ENCODE measurements at regions not wholly inside any gene's neighbourhood (a gene's known extent, or its start where the extent isn't known, plus 50 kb on each side); places are given as distances from the start of the nearest gene placed in this dataset.

- TF ChIP-seq CTCF (IDR thresholded peaks at IDR 0.05) (no peak), POLR2A (IDR thresholded peaks at IDR 0.05) (no peak)
Observed at GRCh38 chr14:45709541-45709940, 456.5 kb upstream of the MIS18BP1 start.
